ENCODE measurements at regions not wholly inside any gene's neighbourhood (a gene's known extent, or its start where the extent isn't known, plus 50 kb on each side); places are given as distances from the start of the nearest gene placed in this dataset.

GRCh38 chr3:132236701-132237651, 80.2 kb upstream of the ACP3 start:
- no peak for TF ChIP-seq CTCF (IDR thresholded peaks at IDR 0.05)
- no peak for TF ChIP-seq POLR2AphosphoS5 (IDR thresholded peaks at IDR 0.05; ENCODE audit: insufficient read depth in 1 of 2, low read depth in 1 of 2)
- no peak for TF ChIP-seq POLR2A (IDR thresholded peaks at IDR 0.05)
